ENCODE measurements at regions not wholly inside any gene's neighbourhood (a gene's known extent, or its start where the extent isn't known, plus 50 kb on each side); places are given as distances from the start of the nearest gene placed in this dataset.

DNA sequence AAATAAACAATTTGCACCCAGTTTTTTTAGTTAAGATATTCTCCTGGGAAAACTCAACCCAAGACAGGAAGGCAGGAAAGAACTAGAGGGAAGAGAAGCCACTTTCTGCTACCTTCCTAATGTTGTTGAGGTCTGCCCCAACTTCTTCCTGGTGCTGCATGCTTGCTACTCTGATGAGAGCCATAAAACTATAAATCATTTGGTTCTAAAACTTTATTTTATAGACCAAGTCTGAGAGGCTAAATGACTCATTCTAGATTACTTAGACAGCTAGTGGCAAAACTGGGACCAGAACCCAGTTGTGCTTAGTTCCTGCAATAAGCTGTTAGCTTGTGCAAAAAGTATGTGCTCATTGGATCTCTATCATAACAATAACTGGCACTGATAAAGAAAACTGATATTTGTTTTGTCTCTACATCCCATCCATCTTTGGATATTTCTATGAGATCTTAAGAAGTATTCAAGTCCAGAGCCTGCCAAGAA is 344.9 kb upstream of the SLC14A2 start:
- BruUV-seq (replicated peaks) = no TSS peak
- Histone ChIP-seq H3K27ac (ENCODE audit: low read depth, low read length, poor library complexity, severe bottlenecking) (no peak overlapping the region), H3K4me1 (ENCODE audit: insufficient read depth, low read length, poor library complexity, severe bottlenecking) (no peaks in the 10 kb centered on the region), H3K36me3 (ENCODE audit: insufficient read depth, low read length, poor library complexity, severe bottlenecking) (no peaks in the 10 kb centered on the region), H3K4me3 (ENCODE audit: low read depth, low read length, poor library complexity, severe bottlenecking) (no peak overlapping the region), H3K9me3 (ENCODE audit: low read depth, low read length, poor library complexity, severe bottlenecking) (no peaks in the 10 kb centered on the region), H3K27me3 (replicated peaks; ENCODE audit: insufficient read depth, low read depth, low read length, poor library complexity) (peaks cover 3% of the 10 kb centered on the region)
- no peak for TF ChIP-seq EZH2 (IDR thresholded peaks at IDR 0.05; ENCODE audit: borderline replicate concordance, low read depth, low read length, poor library complexity, severe bottlenecking)
- TF ChIP-seq, protein P1, sequence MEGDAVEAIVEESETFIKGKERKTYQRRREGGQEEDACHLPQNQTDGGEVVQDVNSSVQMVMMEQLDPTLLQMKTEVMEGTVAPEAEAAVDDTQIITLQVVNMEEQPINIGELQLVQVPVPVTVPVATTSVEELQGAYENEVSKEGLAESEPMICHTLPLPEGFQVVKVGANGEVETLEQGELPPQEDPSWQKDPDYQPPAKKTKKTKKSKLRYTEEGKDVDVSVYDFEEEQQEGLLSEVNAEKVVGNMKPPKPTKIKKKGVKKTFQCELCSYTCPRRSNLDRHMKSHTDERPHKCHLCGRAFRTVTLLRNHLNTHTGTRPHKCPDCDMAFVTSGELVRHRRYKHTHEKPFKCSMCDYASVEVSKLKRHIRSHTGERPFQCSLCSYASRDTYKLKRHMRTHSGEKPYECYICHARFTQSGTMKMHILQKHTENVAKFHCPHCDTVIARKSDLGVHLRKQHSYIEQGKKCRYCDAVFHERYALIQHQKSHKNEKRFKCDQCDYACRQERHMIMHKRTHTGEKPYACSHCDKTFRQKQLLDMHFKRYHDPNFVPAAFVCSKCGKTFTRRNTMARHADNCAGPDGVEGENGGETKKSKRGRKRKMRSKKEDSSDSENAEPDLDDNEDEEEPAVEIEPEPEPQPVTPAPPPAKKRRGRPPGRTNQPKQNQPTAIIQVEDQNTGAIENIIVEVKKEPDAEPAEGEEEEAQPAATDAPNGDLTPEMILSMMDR (conservative IDR thresholded peaks at IDR 0.05; ENCODE audit: low read depth, low read length) = no peak
- DNase-seq (ENCODE audit: low spot score) = no peak
- intact Hi-C loops (cut with micrococcal nuclease; ENCODE audit: unreplicated experiment) = no loop called here
- CTCF ChIA-PET = no interaction called here
- POLR2A ChIA-PET (ENCODE audit: low non-redundant PET) = no interaction called here

DNA sequence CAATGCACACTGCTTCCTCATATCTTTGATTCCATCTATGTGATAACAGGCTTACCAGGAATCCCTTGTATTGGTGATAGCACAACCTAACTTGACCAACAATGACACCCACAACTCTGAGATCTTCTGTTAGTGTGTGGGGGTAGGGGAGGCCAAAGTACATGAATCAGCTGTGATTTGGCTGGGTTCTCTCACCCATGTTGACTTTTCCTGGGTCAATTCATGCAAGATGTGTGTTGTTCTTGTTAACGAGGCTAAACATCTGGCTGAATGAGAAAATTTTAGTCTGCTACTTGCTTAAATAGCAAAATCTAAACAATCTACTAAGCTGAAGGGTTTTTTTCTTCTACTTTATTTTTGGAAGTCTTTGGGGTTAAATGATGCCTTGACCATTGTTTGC is 341.2 kb upstream of the SLC14A2 start:
- DNase-seq (ENCODE audit: low spot score) = no peak
- no peaks in the 10 kb centered on the region for H3K36me3 ChIP-seq (ENCODE audit: insufficient read depth, low read length, poor library complexity, severe bottlenecking)
- no peak overlapping the region for H3K4me3 ChIP-seq (ENCODE audit: low read depth, low read length, poor library complexity, severe bottlenecking)
- H3K9me3 ChIP-seq (ENCODE audit: low read depth, low read length, poor library complexity, severe bottlenecking) = no peaks in the 10 kb centered on the region
- POLR2A ChIA-PET (ENCODE audit: low non-redundant PET) = no interaction called here
- H3K27ac ChIP-seq (ENCODE audit: low read depth, low read length, poor library complexity, severe bottlenecking) = no peak overlapping the region
- H3K27me3 ChIP-seq (replicated peaks; ENCODE audit: insufficient read depth, low read depth, low read length, poor library complexity) = no peaks in the 10 kb centered on the region
- intact Hi-C loops (cut with micrococcal nuclease; ENCODE audit: unreplicated experiment) = no loop called here
- no peaks in the 10 kb centered on the region for H3K4me1 ChIP-seq (ENCODE audit: insufficient read depth, low read length, poor library complexity, severe bottlenecking)
- no peak for TF ChIP-seq EZH2 (IDR thresholded peaks at IDR 0.05; ENCODE audit: borderline replicate concordance, low read depth, low read length, poor library complexity, severe bottlenecking)
- TF ChIP-seq, protein P1 (conservative IDR thresholded peaks at IDR 0.05; ENCODE audit: low read depth, low read length) = no peak
- CTCF ChIA-PET = no interaction called here
- BruUV-seq (replicated peaks) = no TSS peak

DNA sequence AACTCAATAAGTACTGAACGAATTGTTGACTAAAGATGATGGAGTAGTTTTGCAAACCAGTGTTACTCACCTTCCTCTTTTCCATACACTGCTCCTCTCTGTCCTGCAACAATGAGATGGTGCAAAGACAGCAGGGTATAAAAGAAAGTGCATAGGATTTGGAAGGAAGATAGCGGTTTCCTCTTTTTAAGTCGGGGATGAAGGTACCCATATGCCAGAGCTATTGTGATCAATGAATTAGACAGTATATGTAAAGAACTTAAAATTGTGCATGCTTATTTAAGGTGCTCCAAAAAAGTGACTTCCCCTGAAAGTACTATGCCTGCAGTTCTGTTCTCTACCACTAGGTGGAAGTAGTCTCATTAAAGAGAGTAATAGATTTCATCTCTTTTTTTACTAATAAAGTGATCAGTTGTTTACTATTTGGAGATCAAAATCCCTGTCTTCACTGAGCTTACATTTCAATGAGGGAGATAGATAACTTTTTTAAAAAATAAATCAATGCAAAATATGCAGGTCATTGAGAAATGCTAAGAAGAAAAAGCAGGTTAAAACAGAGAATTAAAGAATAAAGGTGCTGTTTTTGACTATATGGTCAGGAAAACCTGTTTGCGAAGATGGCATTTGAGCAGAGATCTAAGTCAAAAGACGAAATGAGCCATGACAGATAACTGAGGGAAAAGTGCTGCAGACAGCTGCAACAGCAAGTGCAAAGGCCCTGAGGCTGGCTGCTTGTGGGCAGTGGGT is 339.7 kb upstream of the SLC14A2 start:
- TF ChIP-seq, protein P1 (conservative IDR thresholded peaks at IDR 0.05; ENCODE audit: low read depth, low read length) = peak; percentile 83
- TF ChIP-seq EZH2 (IDR thresholded peaks at IDR 0.05; ENCODE audit: borderline replicate concordance, low read depth, low read length, poor library complexity, severe bottlenecking) = no peak
- no peak overlapping the region for H3K27ac ChIP-seq (ENCODE audit: low read depth, low read length, poor library complexity, severe bottlenecking)
- no TSS peak for BruUV-seq (replicated peaks)
- ChIA-PET CTCF (no interaction called here), POLR2A (ENCODE audit: low non-redundant PET) (no interaction called here)
- DNase-seq (ENCODE audit: low spot score) = peak; percentile 38
- H3K4me3 ChIP-seq (ENCODE audit: low read depth, low read length, poor library complexity, severe bottlenecking) = no peak overlapping the region
- H3K27me3 ChIP-seq (replicated peaks; ENCODE audit: insufficient read depth, low read depth, low read length, poor library complexity) = no peaks in the 10 kb centered on the region
- H3K4me1 ChIP-seq (ENCODE audit: insufficient read depth, low read length, poor library complexity, severe bottlenecking) = no peaks in the 10 kb centered on the region
- H3K36me3 ChIP-seq (ENCODE audit: insufficient read depth, low read length, poor library complexity, severe bottlenecking) = no peaks in the 10 kb centered on the region
- no peaks in the 10 kb centered on the region for H3K9me3 ChIP-seq (ENCODE audit: low read depth, low read length, poor library complexity, severe bottlenecking)
- intact Hi-C loops (cut with micrococcal nuclease; ENCODE audit: unreplicated experiment) = no loop called here

All from A673 (cell line).